HG03095 (cell line): ENCODE measurements at regions not wholly inside any gene's neighbourhood (a gene's known extent, or its start where the extent isn't known, plus 50 kb on each side); places are given as distances from the start of the nearest gene placed in this dataset.

Source experiments
- ATAC-seq: cut with Tn5 transposase; IDR thresholded peaks from one replicate; pipeline ENCODE4 v1.9.1; 2021; ENCODE audit warnings: moderate library complexity; ENCODE audit not compliant: unreplicated experiment

DNA sequence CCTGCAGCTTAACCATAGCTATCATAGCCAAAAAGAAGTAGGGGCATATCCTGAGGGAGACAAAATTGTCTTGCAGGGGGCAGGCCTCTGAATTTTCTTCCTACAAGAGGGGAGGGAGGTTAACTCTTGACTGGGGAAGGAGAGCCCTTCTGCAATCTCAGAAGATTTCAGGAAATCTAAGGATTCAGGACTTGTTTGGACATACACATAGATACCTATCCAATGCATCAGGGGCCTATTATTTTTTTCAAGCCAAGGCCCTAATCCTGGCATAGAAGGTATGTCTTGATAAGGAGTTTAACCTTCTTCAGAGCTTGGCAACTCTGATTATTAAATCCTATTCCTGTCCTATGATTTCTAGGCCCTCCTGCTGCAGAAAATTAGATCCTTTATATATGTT, 375.1 kb upstream of the ACTBL2 start:
- ATAC-seq: no peak

DNA sequence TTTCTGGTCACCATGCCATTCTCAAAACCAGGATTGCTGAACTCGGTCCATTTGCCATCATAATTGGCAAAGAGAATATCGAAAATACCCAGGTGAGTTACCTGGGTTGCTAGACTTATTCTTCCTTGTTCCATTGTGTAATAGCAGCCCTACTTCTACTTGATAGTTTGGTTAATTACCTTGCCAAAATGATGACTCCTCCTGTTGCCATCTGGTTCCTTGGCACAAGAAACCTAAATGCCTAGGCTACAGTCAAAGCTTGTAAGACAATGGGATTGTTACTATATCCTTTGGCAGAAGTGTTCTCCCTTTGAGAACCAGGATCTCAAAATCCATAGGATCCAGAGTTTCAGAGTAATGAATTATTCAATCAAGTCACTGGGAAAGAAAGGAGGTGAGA, 373.2 kb upstream of the ACTBL2 start:
- no peak for ATAC-seq

DNA sequence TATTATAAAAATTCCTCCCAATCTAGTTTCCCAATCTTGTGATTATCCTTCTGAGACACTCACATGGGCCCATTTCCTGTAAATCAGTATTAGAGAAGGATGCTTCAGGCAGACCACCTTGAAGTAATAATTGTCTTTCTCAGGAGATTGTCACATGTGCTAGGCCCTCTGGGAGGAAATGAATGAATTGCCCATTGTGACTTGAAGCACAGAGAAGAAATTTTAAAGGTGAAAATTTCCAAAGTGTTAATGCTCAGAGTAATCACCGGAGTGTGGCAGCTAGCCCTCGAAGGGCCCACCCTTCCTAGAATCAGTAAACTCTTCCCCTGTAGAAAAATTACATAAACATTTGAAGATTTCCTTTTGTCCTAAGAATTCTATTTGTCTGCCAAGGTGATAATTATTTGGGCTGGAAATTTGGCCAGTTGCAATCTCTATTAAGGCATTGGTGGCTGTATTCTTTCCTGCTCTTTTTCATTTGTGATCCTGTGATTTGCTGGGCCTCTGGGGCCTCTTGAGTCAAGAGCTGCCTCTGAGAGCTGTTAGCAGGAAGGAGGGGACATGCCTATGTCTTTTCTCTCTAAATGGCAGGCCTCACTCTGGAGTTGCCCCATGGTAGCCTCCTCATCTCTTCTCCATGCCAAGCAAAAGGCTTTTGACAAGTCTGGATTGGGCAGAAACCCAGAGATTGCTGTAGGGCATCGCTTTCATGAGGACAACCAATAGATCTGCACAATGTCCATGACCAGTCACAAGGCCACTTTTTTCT, 371.5 kb upstream of the ACTBL2 start:
- ATAC-seq: no peak

DNA sequence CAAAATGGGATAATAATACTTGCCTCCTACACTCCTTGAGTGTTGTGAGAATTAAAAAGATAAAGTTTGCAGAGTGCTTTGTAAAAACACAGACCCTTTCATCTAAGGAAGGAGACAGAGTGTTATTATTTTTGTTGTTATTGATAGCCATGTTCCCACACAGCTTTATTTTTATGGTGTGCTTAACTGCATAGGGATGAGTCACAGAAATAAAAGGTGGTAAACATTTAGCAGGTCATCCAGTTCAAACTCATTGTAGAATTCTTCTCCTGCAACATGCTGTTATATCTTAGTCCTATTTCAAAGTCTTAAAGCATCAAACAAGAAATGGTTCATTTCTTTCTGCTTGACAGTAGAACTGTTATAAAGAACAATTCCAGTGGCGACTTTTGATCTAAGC, 367.5 kb upstream of the ACTBL2 start:
- no peak for ATAC-seq

DNA sequence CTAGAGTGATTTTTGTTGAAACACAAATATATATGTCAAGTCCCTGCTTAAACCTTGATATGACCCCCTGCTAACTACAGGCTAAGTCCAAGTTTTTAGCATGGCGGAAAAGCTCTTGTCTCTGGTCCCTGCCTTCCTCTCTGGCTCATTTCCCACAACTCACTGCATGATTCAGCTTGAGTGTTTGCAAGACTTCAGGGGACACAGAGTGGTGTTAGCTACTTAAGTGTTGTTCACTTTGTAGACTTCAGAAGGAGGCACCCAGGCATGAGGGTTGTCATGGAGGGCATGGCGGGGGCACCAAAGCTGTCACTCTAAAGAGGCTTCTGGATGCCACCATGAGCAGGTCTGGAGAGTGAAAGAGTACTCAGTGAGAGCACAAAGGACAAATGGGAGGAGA, 362.4 kb upstream of the ACTBL2 start:
- no peak for ATAC-seq

DNA sequence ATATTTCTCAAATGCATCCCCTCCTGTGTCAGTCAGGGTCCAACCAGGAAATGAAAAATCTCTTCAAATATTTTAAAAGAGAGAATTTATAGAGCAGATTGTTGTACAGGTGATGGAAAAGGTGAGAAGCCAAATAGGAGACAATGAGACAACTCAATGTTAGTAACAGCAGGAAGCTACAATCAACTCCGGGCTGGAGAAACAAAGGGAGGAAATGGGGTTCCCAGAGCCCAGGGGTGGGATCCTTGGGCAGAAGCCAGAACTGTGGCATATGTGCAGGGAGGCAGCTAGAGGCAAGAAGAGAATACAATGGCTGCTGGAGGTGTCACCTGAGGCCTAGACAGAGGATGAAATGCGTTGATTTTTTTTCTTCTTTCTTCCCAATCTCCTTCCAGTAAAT, 361.8 kb upstream of the ACTBL2 start:
- ATAC-seq: no peak

DNA sequence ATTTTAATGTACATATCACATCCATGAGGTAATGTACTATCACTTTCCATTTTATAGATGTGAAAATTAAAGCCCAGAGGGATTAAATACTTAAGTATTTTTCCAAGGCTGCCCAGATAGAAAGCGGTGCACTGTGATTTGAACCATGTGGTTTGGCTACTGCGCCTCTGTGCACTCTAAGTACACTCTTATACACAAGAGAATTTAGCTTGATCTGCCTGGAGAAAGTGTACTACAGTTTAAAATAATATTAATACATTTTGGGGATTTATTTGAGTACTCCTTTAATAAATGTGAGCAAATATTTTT, 360.4 kb upstream of the ACTBL2 start:
- ATAC-seq: no peak

DNA sequence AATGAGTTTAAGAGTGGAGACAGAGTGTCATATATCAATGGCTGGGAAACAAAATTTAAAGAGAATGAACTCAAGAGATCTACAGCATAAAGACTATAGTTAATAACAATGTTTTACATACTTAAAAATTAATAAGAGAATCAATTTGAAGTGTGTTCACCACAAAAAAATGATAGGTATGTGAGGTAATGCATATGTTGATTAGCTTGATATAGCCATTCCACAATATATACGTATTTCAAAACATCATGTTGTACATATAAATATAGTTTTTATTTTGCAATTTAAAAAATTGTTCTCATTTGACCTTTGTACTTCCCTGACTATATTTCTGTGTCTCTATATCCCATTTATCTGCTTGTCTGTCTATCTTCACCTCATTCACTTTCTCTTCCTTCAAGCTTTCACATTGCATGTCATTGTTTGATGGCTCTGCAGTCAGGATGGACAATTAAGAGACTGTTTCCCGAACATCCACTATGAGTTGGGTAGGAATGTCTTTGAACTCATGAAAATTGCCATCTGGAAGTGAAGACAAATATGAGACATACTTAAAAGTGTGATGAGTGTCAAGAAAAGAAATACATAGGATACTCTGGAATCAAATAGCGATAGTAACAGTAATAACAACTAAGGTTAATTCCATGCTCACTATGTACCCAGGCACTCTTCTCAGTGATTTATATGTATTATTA, 359.9 kb upstream of the ACTBL2 start:
- ATAC-seq: no peak

DNA sequence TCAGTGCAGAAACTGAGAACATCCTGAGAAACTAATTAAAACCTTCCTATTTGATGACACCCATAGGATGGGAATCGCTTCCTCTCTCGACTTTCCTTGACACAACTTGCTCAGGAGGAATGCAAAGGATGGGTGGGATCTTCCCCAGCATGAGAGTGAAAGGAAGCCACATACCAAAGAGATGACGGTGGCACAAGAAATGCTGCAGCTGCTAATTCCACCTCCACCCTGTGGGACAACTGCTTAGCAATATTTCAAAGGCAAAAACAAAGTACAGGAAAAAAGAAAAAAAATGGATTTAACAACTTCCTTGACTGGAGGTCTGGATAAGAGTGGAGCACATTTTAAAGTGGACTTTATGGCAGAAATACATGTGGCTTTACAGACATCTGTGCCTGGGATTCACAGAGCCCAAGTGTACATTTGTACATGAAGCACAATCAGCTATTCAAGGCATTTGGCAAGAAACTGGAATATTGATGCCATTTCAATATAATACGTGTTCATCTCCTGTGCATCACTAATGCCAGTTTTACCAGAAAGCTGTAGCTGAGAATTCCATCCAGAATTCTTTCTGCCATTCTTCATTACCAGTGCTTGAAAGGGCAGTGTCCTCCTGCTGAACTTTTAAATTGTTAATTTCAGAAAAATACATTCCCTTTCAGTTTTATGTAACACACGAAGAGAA, 359.2 kb upstream of the ACTBL2 start:
- no peak for ATAC-seq

DNA sequence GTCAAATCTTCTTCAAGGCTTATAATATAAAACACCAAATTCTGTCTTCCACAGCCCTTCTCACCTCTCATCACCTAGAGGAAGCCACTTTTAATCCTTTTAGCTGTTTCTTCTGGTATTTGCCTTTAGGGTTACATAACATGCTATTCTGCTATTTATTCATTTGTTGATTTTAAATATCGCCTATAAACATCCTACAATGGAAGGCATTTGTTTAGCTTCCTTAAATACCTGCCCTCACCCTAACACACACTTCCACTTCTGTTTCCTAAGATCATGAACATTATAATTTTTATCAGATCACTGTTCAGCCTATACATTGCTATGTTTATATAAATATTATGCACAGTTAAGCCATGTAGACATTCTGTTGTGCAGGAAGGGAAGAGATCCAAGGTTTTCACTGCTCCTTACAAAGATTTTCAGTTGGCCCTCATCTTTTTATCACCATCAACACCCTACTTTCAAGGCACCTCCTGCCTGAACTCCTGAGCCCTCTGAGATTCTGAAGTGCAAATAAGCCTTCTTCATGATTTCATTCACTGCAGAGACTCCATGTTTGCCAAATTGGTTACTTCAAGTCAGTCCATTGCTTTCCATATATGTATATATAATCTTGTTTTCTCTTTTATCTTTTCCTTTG, 356.9 kb upstream of the ACTBL2 start:
- ATAC-seq: no peak

DNA sequence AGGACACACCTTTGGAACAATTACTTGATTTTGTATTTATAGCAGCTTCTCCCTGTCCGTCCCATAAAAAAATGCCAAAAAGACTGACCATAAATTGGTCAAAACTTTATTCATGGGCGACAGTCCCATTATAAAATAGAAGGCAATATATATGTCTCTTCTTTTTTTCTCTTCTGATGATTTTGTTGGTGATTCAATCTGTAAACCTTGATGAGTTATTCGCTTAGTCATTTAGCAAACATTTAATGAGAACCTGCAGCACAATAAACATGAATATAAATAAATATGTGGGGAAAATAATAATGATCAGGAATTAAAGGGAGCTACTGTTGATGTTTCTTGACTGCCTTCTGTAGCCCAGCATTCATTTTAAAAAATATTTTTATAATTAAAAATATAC, 356.4 kb upstream of the ACTBL2 start:
- ATAC-seq: no peak

DNA sequence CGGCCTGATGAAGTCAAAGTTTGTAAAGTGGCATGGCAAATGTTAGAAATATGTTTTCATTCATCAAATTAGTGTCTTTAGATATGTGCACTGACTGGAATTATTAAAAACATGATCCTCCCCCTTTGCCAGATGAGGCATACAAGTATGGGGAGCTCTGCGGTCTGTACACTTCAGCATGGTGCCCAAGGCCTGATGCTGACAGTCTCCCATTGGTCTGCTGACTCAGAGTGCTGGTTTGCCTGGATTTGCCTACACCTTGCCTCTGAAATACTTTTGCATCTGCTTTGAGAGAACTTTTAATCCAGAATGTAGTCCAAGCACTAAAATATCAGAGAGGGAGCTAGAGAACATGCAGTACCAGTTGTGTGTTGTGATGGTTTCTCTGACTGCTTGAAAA, 354.3 kb upstream of the ACTBL2 start:
- no peak for ATAC-seq

DNA sequence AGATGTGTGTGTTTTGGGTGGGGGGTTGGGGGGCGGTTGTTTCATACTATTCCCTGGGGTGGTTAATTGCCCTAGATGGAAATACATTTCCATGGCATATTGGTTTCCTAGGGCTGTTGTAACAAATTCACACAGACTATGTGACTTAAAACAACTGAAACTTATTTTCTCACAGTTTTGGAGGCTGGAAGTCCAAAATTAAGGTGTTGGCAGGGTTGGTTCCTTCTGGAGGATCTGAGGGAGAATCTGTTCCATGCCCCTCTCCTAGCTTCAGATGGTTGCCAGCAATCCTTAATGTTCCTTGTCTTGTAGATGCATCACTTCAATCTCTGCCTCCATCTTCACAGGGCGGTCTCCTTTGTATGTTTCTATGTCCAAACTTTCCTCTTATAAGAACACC, 353.7 kb upstream of the ACTBL2 start:
- ATAC-seq: no peak

DNA sequence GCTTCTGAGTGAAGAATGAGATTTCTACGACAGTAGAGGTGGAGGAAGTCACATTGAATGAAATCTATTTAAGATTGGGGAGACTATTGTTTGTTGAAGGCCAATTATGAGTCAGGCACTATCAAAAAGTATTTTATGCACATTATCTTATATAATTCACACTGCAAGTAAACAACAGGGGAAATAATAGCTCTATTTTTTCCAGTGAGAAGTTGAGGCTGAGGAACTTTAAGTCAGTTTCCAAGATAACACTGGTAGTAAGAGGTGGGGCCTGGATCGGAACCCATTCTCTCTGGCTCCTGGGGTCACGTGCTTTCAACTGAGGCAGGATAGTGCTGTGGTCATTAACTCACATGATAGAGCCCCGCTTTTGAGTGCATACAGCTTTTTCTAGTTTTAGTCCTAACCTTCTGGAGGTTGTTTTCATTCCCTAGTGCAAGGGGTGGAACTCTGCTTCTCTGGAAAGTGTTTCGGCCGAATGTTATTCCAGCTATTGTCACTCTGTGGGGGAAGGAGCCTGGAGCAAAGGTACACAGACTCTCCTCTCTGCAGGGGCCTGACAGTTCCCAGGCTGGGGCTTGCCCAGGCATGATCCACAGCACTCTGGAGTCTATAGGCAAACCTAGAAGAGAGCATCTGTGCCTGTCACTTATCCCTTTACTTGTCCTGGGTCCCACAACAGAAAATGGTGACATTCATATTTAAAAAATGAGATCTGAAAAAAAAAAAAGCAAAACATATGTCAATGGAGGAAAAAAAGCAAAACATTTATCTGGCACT, 352.4 kb upstream of the ACTBL2 start:
- ATAC-seq: no peak

DNA sequence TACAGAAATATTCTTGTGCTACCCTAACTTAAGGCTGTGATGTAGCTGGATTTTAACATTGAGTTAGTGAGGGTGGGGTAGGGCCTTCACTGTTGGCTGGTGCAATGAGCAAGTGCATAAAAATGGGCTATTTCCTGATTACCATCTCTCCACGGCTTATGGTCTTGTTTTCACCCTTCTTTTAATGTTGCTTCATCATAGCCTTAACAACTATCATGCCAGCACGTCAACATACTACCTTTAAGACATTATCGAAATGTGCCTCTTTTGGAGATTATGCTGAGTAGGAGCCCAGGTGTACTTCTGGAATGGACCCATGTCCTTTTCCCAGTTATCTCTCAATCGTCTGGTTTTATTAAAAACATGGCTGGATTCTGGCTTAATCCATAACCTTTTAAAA, 350.9 kb upstream of the ACTBL2 start:
- ATAC-seq: no peak

DNA sequence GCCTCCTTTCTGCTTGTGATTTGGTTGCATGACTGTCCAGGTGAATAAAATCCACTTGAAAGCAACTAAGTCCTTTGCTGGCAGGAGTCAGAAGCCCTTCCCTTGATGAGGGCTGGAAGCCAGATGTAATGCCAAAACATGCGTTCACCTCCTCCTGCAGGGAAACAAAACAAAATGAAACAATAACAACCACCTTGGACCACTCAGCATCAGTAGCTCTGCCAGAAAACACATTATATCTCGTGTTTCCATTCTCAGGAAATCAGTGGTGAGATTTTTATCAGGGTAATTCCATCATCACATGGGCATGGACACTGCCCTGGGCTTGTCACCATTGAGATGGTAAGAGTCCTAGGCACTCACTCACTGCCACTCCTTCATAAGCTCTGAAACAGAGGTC, 350.3 kb upstream of the ACTBL2 start:
- no peak for ATAC-seq

DNA sequence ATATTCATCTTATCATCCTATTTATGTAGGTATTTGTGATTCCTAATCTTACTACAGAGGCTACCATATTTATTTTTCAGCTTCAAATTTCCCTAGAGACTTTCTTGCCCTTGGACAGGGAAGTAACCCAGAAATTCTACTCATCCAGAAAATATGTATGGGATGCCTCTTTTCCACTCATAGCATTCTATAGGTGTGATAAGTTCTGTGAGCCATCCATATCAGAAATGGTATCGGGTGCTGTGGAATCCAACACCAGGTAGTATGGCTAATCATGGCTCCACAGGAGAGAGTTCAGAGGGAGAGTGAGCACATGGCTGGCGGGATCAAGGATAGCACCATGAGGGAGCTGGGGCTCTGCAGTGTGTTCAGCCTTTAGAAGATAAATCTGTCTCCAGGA, 349.3 kb upstream of the ACTBL2 start:
- no peak for ATAC-seq

DNA sequence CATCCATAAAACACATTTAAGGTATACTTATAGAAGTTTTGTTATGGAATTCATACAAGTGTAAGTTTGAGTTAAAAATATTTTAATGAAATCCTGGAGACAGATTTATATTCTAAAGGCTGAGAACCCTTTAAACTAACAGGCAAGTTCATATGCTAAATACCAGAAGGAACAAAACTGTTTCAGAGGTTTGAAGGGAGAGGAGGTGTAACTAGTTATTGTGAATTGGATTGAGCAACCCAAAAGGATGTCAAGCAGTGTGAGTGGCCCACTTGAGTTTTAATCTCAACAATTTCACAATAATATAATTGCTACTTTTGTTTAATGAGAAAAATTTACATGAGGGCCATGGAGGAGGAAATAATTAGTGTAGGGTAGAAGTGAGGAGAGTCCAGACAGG, 348.5 kb upstream of the ACTBL2 start:
- no peak for ATAC-seq

DNA sequence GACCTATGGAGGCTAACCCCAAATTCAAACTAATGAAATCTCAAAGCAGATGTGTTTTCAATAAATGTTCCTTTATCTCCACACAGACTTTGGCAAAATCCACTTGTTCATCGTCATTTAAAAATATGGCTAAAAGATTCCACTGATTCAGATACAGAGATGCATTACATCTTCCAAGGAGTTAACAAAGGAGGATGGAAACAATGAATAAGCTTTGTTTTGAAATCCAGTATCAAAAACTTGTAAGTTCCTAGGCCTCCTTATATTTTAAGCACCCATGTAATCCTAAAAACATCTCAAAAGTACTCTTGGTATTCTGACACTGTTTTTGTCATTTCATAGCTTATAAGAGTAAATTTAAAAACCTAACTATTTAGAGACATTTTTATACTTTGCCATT, 345.6 kb upstream of the ACTBL2 start:
- no peak for ATAC-seq

DNA sequence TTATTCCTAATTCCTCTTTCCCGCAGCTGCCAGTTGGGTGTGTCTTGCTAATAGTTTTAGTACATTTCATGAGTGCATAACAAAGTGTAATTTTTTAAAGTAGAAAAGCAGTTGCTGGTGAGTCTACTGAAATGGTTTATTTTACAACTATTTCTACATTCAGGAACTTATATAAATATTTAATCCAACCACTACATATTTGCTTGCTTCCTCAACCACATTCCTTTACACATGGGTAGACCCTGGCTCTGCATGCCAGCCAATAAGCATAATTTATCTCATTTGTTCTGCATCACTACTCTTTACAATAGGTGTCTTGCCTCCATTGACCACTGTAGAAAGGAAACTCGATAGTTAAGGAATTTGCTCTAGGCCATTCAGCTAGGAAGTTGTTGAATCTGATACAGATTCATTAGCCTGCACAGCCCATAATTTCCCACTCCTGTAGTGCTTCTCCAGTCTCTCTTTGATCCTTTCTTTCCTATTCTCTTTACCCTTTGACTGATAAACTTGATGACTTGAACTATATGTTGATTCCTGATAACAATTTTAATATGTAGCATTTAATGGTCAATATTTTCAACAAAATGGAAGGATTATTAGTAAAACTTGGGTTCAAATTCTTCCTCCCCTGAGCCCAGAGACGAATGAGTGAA, 342.5 kb upstream of the ACTBL2 start:
- no peak for ATAC-seq

DNA sequence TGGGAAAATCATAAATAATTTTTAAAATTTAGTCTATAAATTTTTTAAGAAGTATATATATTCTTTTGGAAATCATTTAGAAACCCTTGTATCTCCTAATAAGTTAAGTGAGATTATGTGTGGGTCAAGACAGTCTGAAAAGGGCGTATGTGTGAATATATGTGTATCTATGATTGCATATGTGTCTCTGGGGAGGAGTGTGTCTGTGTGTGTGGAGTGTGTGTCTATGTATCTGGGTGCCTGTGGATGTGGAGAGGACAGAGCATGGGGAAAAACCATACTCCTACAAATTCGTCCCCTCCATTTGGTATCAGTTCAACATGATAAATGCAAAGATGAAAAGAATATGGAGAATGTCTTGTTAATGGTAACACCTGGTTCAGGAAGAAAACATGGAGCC, 342.0 kb upstream of the ACTBL2 start:
- no peak for ATAC-seq
